ENCODE measurements at regions not wholly inside any gene's neighbourhood (a gene's known extent, or its start where the extent isn't known, plus 50 kb on each side); places are given as distances from the start of the nearest gene placed in this dataset.

- no peak for TF ChIP-seq POLR2A (IDR thresholded peaks at IDR 0.05)
- TF ChIP-seq, protein P1, sequence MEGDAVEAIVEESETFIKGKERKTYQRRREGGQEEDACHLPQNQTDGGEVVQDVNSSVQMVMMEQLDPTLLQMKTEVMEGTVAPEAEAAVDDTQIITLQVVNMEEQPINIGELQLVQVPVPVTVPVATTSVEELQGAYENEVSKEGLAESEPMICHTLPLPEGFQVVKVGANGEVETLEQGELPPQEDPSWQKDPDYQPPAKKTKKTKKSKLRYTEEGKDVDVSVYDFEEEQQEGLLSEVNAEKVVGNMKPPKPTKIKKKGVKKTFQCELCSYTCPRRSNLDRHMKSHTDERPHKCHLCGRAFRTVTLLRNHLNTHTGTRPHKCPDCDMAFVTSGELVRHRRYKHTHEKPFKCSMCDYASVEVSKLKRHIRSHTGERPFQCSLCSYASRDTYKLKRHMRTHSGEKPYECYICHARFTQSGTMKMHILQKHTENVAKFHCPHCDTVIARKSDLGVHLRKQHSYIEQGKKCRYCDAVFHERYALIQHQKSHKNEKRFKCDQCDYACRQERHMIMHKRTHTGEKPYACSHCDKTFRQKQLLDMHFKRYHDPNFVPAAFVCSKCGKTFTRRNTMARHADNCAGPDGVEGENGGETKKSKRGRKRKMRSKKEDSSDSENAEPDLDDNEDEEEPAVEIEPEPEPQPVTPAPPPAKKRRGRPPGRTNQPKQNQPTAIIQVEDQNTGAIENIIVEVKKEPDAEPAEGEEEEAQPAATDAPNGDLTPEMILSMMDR (IDR thresholded peaks at IDR 0.05 in 4 of 5, conservative IDR thresholded peaks at IDR 0.05 in 1 of 5), result no peak
These were observed 119.6 kb upstream of the GRIN3A start for GRCh38 chr9:101858026-101858425.
